GM21528 (cell line): ENCODE measurements at regions not wholly inside any gene's neighbourhood (a gene's known extent, or its start where the extent isn't known, plus 50 kb on each side); places are given as distances from the start of the nearest gene placed in this dataset.

Experiments
- ATAC-seq: cut with Tn5 transposase; IDR thresholded peaks from one replicate; pipeline ENCODE4 v1.9.1; 2021; ENCODE audit warnings: mild to moderate bottlenecking, moderate library complexity; ENCODE audit not compliant: unreplicated experiment, low FRiP score

DNA sequence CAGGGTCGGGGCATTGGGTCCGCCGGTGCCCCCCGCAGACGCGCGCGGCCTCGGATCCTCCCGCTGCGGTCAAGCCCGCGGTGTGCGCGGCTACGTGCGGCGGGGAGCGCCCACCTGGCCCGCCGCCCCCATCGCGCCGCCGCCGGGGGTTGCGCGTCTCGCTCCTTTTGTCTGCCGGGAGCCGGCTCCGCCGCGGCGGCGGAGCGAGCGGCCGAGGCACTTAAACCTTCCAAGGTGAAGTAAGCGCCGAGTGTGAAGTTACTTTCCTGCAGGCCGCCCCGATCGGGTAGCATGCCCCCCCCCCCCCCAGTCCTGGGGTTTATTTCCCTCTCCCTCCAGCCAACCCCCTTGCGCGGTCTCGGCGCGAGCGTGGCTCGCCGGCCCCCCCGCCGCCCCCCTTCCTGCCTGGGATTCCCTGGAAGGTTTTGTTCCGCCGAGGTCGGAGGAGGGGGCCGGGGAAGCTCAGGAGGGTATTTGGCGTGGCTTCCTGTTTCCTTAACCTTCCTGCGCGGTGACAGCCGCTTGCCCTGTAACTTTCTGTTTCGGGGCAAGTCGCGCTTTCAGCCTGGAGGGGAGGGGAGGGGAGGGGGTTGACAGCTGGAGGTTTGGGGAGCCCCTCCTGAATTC is 56.6 kb upstream of the GSE1 start:
- ATAC-seq, result no peak

- no peak for ATAC-seq
Measured at GRCh38 chr16:85557083-85557970, 55.8 kb upstream of the GSE1 start.

DNA sequence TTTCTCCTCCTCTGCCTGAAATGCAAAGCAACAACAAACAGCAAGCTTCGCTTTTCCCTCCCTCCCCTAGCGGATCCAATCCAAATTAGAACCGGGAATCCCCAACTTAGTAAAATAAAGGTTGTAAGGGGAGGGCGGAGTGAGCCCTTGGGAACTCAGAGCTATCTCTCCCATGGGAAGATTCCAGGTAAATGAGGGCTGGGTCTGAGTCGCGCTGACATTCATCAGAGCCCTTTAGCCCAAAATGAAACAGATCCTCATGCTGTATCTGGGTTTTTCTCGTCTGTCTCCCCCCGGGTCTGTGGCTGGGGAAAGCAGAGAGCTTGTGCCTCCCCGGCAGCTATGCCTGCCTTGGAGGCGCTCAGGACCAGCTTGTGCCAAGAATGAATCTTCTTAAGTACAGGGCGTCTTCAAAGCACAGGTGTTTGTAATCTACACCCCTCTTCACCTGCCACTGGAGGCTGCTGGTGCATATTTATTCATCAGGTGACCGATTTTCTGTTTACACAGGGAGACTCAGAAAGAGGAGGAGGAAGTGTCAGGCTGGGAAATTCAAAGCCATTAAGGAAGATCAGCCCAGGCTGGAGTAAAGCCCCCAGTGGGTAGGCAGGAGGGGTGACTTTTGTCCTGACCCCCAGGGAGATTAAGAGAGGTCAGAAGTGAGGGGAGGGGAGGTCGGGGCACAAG is 55.0 kb upstream of the GSE1 start:
- ATAC-seq, result no peak

GRCh38 chr16:85560932-85561247 is 52.2 kb upstream of the GSE1 start:
- ATAC-seq, result no peak

DNA sequence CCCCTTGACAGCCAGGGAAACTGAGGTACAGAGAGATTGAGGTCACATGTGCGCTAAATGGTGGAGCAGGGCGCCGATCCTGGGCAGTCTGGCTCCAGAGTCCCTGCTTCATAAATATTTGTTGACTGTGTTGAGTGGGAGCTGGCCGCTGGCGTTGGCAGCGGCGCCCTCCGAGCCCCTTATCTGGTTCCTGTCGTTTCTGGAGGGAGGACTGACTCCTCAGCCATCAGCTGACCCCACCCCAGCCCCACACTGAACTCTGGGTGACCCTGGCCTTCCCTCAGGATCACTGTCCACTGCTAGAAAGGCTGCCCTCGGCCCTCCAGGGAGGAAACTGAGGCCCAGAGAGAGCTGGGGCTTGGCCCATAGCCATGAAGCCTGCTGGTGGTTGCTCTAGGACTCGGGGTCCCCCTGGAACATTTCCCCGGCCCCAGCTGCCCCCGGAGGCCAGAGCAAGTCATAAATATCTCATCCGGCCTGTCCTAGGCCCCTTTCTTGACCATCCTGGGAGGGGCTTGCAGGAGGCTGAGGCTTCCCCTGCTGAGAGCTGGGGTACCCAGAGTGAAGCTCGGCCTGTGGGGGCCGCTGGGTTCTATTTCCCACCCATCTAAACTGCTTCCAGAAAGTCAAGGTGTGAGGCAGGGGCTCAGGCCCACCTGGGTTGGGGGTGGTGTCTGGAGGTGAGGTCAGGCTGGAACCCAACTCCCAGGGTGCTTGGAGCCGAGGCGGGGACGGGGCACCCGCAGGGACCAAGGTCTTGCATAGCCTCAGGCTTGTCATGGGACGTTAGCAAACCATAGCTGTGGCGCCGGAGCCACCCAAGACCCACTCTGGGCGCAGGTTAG is 51.7 kb upstream of the GSE1 start:
- no peak for ATAC-seq

DNA sequence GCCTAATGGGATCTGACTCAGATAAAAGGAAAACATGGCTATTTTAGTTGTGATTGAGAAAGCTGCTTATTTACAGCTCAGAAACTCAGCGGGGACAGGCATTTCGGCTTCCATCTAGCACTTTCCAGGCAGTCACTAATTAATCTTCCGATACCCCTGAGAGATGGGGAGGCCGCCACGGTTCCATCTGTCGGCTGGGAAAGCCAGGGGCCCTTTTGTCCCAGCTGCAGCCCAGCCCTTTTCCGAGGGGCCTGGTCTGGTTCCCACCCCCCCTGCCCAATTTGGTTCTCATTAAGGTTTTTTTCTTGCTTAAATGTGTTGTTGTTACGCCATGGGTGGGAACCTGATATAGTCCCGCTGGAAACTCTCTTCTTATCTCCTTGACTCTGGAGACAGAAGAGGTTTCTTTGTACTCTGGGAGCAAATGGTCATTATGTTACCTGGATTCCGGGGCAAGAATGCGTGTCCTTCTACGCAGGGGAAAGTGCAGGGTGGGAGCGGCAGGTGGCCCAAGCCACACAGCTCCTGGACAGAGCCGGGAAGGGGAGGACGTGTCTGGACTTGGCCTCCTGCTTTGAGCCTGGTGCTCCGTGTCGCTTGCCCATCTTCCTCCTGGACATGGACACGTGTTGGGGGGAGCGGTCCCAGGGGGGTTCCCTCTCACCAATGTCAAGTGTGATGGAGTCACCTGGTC is 50.9 kb upstream of the GSE1 start:
- ATAC-seq, result no peak

- no peak for ATAC-seq
Measured at GRCh38 chr16:85563034-85563433, 50.1 kb upstream of the GSE1 start.
